Brain microvascular endothelial cell (primary cell): ENCODE measurements at regions not wholly inside any gene's neighbourhood (a gene's known extent, or its start where the extent isn't known, plus 50 kb on each side); places are given as distances from the start of the nearest gene placed in this dataset.

Experiments used
- DNase-seq: peaks from one replicate; pipeline ENCODE4 v3.0.0-alpha.2; 2020
- H3K27ac ChIP-seq: fragments of 250-450 bp; sonication (Bioruptor Pico); 2 replicates; pipeline ENCODE4 v1.5.1; 2020; ENCODE audit warnings: mild to moderate bottlenecking, moderate library complexity
- H3K27me3 ChIP-seq: fragments of 250-450 bp; sonication (Bioruptor Pico); replicated peaks from 2 replicates; pipeline ENCODE4 v1.5.1; 2020; ENCODE audit warnings: mild to moderate bottlenecking
- H3K36me3 ChIP-seq: fragments of 250-450 bp; sonication (Bioruptor Pico); replicated peaks from 2 replicates; pipeline ENCODE4 v1.5.1; 2020; ENCODE audit warnings: mild to moderate bottlenecking
- H3K4me3 ChIP-seq: 2 replicates; pipeline ENCODE4 v1.5.1; 2011; ENCODE audit warnings: low read depth, mild to moderate bottlenecking, control low read depth, low read length, moderate library complexity
- in situ Hi-C: cut with HindIII; loops from 2 replicates; pipeline ENCODE4 v1.10.0; 2017; ENCODE audit warnings: low sequenced_read_pairs, low pct_ligation_motif_present
- TF ChIP-seq, protein P1 (sequence below): IDR thresholded peaks from 2 replicates; pipeline ENCODE4 v1.5.1; 2011; ENCODE audit warnings: low read depth, mild to moderate bottlenecking, moderate library complexity, low read length, control low read depth, inconsistent platforms; ENCODE audit errors: missing control alignments

DNA sequence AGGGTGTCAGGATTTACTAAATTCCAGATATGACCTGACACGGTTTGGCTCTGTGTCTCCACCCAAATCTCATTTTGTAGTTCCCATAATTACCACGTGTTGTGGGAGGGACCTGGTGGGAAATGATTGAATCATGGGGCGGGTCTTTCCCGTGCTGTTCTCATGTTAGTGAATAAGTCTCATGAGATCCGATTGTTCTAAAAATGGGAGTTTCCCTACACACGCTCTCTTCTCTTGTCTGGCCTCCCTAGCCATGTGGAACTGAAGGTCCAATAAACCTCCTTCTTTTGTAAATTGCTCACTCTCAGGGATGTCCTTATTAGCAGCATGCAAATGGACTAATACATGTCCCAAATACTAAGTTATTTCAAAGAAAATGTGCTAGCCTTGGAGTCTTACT, 121.1 kb downstream of the CENPW start:
- TF ChIP-seq, protein P1, sequence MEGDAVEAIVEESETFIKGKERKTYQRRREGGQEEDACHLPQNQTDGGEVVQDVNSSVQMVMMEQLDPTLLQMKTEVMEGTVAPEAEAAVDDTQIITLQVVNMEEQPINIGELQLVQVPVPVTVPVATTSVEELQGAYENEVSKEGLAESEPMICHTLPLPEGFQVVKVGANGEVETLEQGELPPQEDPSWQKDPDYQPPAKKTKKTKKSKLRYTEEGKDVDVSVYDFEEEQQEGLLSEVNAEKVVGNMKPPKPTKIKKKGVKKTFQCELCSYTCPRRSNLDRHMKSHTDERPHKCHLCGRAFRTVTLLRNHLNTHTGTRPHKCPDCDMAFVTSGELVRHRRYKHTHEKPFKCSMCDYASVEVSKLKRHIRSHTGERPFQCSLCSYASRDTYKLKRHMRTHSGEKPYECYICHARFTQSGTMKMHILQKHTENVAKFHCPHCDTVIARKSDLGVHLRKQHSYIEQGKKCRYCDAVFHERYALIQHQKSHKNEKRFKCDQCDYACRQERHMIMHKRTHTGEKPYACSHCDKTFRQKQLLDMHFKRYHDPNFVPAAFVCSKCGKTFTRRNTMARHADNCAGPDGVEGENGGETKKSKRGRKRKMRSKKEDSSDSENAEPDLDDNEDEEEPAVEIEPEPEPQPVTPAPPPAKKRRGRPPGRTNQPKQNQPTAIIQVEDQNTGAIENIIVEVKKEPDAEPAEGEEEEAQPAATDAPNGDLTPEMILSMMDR, result no peak
- H3K27ac ChIP-seq, result no peak overlapping the region
- DNase-seq, result no peak
- H3K36me3 ChIP-seq, result no peaks in the 10 kb centered on the region
- H3K27me3 ChIP-seq, result no peaks in the 10 kb centered on the region
- H3K4me3 ChIP-seq, result no peak overlapping the region
- in situ Hi-C loops, result no loop called here

GRCh38 chr6:126464245-126464644, 124.3 kb downstream of the CENPW start:
- H3K4me3 ChIP-seq, result no peak overlapping the region
- no peak overlapping the region for H3K27ac ChIP-seq
- no peak for DNase-seq
- H3K27me3 ChIP-seq, result no peaks in the 10 kb centered on the region
- TF ChIP-seq, protein P1, result no peak
- in situ Hi-C loops, result no loop called here
- H3K36me3 ChIP-seq, result no peaks in the 10 kb centered on the region

- DNase-seq, result no peak
- TF ChIP-seq, protein P1, result no peak
- Histone ChIP-seq H3K27me3 (no peaks in the 10 kb centered on the region), H3K36me3 (no peaks in the 10 kb centered on the region), H3K27ac (no peak overlapping the region), H3K4me3 (no peak overlapping the region)
- in situ Hi-C loops, result no loop called here
These were observed 135.5 kb downstream of the CENPW start for GRCh38 chr6:126475449-126475848.

DNA sequence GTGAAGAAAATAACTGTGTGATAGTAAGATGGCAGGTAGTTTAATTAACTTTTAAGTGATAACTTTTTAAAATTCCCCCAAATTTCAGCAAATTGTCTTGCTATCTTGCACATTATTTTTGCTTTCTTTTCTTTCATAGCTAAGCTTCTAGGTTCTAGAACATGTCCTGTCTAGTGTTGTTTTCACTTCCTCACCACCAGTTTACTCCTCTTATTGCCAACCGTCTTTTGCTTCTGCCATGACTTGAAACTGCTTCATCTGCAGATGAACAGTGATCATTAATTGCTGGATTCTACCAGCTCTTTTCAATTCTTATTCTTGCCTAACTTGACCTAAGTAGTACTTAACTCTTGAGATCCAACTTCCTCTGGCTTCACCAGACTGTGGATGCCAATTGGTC, 137.8 kb downstream of the CENPW start:
- TF ChIP-seq, protein P1, result no peak
- in situ Hi-C loops, result no loop called here

DNA sequence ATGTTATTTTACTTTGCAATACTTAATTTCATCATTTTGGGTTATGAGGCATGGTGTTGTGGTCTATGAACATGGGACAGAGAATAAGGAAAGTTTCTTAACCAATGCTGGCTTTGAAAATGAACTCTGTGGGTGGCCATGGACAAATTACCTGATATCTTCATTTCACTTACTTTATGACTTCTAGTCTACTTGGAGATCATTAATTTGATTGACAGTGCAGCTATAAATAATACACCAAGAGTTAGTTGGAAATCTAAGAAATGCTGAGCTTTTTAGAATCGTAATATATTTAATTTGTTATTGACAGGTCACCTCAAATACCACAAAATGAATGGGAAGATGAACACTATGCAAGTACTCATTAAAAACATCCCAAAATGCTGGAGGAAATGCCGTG, 140.4 kb downstream of the CENPW start:
- TF ChIP-seq, protein P1, result no peak
- Histone ChIP-seq H3K36me3 (no peaks in the 10 kb centered on the region), H3K4me3 (no peak overlapping the region), H3K27ac (no peak overlapping the region), H3K27me3 (no peaks in the 10 kb centered on the region)
- in situ Hi-C loops, result no loop called here
- DNase-seq, result no peak

More for the DNA sequence above, 137.8 kb downstream of the CENPW start:
- DNase-seq, result no peak
- Histone ChIP-seq H3K27ac (no peak overlapping the region), H3K4me3 (no peak overlapping the region), H3K36me3 (no peaks in the 10 kb centered on the region), H3K27me3 (no peaks in the 10 kb centered on the region)

- Histone ChIP-seq H3K27ac (no peak overlapping the region), H3K27me3 (no peaks in the 10 kb centered on the region), H3K4me3 (no peak overlapping the region), H3K36me3 (no peaks in the 10 kb centered on the region)
- DNase-seq, result no peak
- TF ChIP-seq, protein P1, result no peak
- in situ Hi-C loops, result no loop called here
These were observed 141.4 kb downstream of the CENPW start for GRCh38 chr6:126481319-126481718.
